Inflammatory macrophage (primary cell): ENCODE measurements at regions not wholly inside any gene's neighbourhood (a gene's known extent, or its start where the extent isn't known, plus 50 kb on each side); places are given as distances from the start of the nearest gene placed in this dataset.
"Not testable (repeated sequence)": the region's sequence is repeated elsewhere in the genome, so short reads cannot be mapped to it uniquely, and the experiment has no call there.

Source experiments
- DNase-seq, 2 donors: peaks; one replicate each; pipeline ENCODE4 v3.0.0-alpha.2; 2020 to 2022

GRCh38 chr7:101679653-101680173, 50.6 kb upstream of the MYL10 start:
- not testable (repeated sequence) for DNase-seq

- no peak for DNase-seq
Measured at GRCh38 chr7:101680406-101681145, 51.5 kb upstream of the MYL10 start.

GRCh38 chr7:101681170-101682007, 52.3 kb upstream of the MYL10 start:
- DNase-seq = peak; percentile 14 to 35

GRCh38 chr7:101684983-101685330, 55.9 kb upstream of the MYL10 start:
- no peak for DNase-seq

- DNase-seq = no peak
Measured at GRCh38 chr7:101686030-101686429, 56.9 kb upstream of the MYL10 start.

GRCh38 chr7:101687081-101687480, 58.0 kb upstream of the MYL10 start:
- no peak for DNase-seq

- no peak for DNase-seq
Measured at GRCh38 chr7:101687791-101688182, 58.7 kb upstream of the MYL10 start.

- DNase-seq = peak; percentile 68 to 69
Measured at GRCh38 chr7:101688183-101688831, 59.2 kb upstream of the MYL10 start.

DNA sequence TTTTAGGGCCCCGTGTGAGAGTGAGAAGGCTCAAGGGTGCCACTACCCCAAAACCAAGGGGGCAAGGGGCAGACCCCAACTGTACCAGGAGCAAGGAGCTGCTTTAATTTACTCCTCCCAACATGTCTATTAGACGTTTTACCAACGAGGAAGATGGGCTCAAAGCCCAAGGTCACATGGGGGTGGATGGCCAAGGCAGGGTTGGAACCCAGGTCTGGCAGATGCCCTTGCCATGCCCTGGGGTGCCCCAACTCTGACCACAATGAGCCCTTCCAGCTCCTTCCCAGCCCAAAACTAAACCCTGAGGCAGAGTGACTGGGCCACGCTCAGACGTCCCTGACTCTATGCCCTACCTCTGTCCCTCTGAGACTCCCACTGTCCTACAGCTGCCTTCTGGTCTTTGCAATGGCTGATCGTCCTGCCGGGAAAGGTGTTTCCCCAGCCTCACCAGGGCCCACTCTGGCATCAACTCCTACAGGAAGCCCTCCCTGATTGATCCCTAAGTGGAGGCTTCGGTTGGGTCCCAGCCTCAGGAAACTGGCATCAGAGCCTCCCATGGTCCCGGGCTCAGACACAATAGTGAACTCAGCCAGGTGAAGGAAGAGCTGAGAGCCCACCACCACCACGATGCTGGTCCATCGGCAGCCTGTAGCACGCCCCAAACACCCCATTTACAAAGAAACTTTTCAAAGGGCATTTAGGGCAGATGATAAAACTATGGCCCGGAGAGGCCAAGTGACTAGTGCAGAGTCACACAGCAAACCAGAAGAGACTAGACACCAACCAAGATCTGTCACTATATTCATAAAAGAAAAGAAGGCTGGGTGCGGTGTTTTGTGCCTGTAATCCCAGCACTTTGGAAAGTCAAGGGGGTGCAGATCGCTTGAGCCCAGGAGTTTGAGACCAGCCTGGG, 60.2 kb upstream of the MYL10 start:
- DNase-seq = no peak

DNA sequence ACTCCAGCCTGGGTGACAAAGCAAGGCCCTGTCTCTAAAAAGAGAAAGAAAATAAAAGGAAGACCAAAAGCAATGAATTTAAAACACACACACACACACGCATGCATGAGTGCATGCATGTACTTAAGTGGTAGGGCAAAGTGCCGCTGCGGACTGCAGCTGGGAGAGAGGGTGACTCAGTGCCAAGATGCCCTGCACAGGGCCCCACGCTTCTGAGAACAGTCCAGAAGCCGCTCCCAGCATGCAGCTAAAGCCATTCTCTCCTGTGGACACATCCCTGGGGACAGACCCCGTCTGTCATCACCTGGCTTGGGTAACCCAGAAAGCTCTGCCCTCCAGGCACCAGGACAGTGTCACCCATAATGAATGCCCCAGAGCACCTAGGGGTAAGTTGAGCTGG, 61.0 kb upstream of the MYL10 start:
- no peak for DNase-seq

- peak; percentile 49 to 66 for DNase-seq
Measured at GRCh38 chr7:101691822-101692384, 62.8 kb upstream of the MYL10 start.

- DNase-seq = no peak
Measured at GRCh38 chr7:101693498-101694091, 64.5 kb upstream of the MYL10 start.

GRCh38 chr7:101698964-101699363, 69.9 kb upstream of the MYL10 start:
- DNase-seq = no peak

DNA sequence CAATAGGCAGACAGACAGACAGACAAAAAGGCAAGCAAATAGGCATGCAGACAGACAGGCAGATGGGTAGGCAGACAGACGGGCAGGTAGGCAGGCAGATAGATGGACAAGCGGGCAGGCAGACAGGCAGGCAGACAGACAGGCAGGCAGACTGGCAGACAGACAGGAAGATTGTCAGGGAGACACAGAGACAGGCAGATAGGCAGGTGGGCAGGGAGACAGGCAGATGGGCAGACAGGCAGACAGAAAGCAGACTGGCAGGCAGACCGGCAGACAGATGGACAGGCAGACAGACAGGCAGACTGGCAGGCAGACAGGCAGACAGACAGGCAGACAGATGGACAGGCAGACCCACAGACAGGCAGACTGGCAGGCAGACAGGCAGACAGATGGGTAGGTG, 70.3 kb upstream of the MYL10 start:
- DNase-seq = no peak

GRCh38 chr7:101699881-101700823, 71.1 kb upstream of the MYL10 start:
- DNase-seq = no peak

DNA sequence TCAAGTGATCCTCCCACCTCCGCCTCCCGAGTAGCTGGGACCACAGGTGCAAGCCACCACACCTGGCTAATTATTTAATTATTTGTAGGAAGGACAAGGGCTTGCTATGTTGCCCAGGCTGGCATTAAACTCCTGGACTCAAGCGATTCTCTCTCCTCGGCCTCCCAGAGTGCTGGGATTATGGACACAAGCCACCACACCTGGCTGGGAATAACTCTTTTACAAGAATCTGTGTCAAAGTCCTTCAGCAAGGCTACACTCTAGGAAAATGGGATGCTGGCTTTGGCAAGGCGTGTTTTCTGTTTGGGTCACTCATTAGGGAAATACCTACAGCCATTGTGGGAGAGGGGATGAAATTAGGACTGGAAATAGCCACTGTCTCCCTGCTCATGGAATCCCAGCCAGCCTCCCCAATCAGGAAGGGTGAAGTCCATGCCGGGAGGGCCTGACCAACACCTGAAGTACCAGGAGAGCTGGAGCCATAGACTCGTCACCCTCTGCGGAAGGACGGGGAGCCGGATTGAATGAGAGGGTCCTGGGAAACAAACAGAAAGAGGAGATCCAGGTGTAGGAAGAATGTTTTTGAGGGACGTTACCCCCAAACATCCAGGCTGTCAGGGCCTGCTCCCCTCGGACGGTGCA, 72.2 kb upstream of the MYL10 start:
- no peak for DNase-seq

GRCh38 chr7:101702362-101702850, 73.3 kb upstream of the MYL10 start:
- DNase-seq = no peak

GRCh38 chr7:101705331-101705730, 76.2 kb upstream of the MYL10 start:
- DNase-seq = peak; percentile 58 to 70

DNA sequence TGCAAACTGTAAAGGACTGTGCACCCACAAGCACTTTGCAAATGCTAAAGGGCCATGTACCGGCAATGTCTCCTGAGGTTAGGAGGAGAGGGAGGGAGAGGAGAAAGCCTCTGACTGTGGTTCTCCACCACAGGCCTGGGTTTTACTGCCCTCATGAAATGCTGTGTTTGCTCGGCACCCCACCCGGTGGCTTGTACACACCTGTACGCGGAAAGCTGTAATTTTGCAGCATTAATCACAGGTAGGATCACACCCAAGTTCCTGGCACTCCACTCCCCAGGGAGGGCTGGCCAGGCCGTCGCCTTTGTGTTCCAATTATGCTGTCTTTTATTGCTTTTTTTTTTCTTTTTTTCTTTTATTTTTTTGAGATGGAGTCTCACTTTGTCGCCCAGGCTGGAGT, 78.5 kb upstream of the MYL10 start:
- no peak for DNase-seq

DNA sequence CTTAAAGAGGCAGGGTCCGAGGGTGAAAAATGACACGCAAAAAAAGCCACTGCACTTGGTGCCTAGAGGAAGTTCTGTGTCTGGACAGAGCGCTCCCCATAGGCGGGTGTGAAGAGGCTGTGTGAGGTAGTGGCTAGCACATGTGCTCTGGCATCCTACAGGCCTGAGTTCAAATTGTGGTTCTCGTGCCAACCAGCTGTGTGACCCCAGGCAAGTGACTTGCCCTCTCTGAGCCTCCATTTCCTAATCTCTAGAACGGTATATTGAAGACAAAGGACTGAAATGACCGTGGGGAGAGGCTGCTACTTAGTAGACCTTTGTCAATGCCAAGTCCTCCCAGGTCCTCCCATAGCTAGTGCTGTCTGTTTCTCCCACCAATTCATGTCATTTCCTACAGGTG, 79.1 kb upstream of the MYL10 start:
- no peak for DNase-seq
